ENCODE measurements at regions not wholly inside any gene's neighbourhood (a gene's known extent, or its start where the extent isn't known, plus 50 kb on each side); places are given as distances from the start of the nearest gene placed in this dataset.

DNA sequence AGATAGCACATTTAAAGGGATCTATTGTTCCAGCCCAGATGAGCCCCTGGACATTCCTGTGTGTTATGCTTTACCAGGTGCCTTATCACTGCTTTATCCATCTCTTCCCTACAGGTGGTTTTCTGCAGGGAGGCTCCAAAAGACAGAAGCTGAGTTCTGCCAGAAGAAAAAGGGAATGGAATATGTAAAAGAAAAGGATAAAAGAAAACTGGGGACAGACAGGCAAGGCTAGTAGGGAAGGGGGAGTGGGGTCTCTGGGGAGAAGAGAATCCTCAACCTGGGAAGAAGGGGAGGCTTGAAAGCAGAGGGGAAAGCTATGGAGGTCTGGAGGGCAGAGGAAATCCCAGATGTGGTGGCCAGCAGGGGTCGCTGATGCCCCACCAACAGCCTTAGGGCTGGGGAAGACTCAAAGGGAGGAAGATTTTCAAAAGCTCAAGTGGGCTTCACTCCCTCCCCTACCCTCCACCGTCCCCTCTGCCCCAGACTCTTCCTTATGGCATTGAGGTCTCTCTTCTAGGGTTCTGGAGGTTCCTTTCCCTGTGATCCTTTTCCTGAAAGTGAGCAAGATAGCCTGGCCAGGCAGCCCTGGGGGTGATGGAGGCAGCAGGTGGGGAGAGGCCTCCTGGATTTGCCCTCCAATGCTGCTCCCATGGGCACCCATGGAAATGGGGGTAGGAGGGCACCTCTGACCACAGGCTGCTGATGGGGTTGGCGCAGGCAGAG is 178.1 kb upstream of the PKDCC start:
- Histone ChIP-seq H2BK5ac (ENCODE audit: low read length) (peak overlapping the region; percentile 33), H2BK12ac (ENCODE audit: low read length) (peak overlapping the region; percentile 66), H4K8ac (ENCODE audit: low read depth, low read length) (no peak overlapping the region), H3K18ac (ENCODE audit: low read length) (peak overlapping the region; percentile 90), H3K27me3 (ENCODE audit: control insufficient read depth in 3 of 3, insufficient read depth in 3 of 3, low read depth in 1 of 3, low read length in 3 of 3) (peaks cover 0 to 3% (median 0%) of the 10 kb centered on the region in 3 experiments), H2AFZ (ENCODE audit: low read length) (peak overlapping the region; percentile 17), H3K23ac (ENCODE audit: low read depth, low read length, poor library complexity) (no peak overlapping the region), H3K9me3 (replicated peaks in 1 of 2; ENCODE audit: control insufficient read depth in 2 of 2, insufficient read depth in 1 of 2, low read depth in 1 of 2, low read length in 2 of 2) (no peaks in the 10 kb centered on the region), H3K14ac (ENCODE audit: low read length) (no peak overlapping the region), H3K4ac (ENCODE audit: low read length) (peak overlapping the region; percentile 70), H3K4me2 (ENCODE audit: insufficient read depth, low read length, poor library complexity, severe bottlenecking) (no peak overlapping the region), H3K79me1 (ENCODE audit: low read depth, low read length) (no peaks in the 10 kb centered on the region), H3K27ac (replicated peaks; ENCODE audit: low read length) (no peak overlapping the region), H3K4me1 (ENCODE audit: control insufficient read depth in 2 of 2, insufficient read depth in 1 of 2, low read depth in 1 of 2, low read length in 2 of 2) (peaks cover 15 to 16% of the 10 kb centered on the region in 2 donors), H3K9ac (ENCODE audit: low read depth, low read length, poor library complexity) (peak overlapping the region; percentile 36), H3K36me3 (replicated peaks in 1 of 2; ENCODE audit: control insufficient read depth in 2 of 2, insufficient read depth in 2 of 2, low read length in 2 of 2) (no peaks in the 10 kb centered on the region), H4K91ac (ENCODE audit: low read depth, low read length, poor library complexity) (peak overlapping the region; percentile 34), H2BK120ac (ENCODE audit: low read depth, low read length) (no peak overlapping the region), H2AK5ac (ENCODE audit: low read depth, low read length) (peak overlapping the region; percentile 86), H2BK15ac (ENCODE audit: low read length) (peak overlapping the region; percentile 81), H3K4me3 (ENCODE audit: low read length in 2 of 2) (no peak overlapping the region)
- no CpG with 5 or more reads among the region's 3 CpGs for WGBS, 2 donors (ENCODE audit: extremely low coverage in 2 of 2, insufficient read length in 2 of 2, insufficient replicate concordance in 1 of 2)
- peak; percentile 81 for DNase-seq (ENCODE audit: low spot score)

DNA sequence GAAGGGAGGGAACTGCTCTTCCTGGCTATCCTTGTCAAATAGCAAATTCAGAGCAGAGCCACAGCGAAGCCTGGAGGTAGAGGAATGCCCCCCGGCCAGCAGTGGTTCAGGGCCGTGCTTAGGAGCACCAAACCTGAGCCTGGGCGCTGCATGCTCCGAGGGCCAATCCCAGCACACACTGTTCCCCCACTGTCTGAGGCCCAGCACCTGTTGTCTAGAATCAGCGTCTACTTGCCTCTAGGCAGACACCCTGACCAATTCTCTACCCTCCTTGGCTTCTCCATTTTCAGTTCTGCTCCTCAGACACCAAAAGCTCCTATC is 177.6 kb upstream of the PKDCC start:
- H3K23ac ChIP-seq (ENCODE audit: low read depth, low read length, poor library complexity): no peak overlapping the region
- WGBS, 2 donors (ENCODE audit: extremely low coverage in 2 of 2, insufficient read length in 2 of 2, insufficient replicate concordance in 1 of 2): no CpG with 5 or more reads among the region's 6 CpGs

DNA sequence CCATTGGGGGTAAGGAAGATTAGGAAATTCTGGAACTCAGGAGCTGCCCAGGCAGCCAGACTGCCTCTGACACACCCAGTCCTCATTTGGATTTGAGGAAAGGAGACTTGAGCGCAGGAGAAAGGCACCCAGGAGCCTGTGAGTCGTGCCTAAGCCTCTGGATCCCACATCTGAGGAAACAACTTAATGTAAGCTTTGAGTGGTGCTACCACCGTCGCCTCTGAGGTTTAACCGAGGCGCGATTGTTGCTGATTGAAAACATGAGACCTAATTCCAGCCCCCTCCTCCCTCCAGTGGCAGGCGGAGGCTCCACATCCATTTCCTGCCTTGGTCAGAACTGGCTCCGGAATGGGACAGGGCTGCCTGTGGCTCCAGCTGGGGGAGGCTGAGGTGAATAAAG is 176.7 kb upstream of the PKDCC start:
- Histone ChIP-seq H3K27ac (replicated peaks; ENCODE audit: low read length) (no peak overlapping the region), H2AFZ (ENCODE audit: low read length) (no peak overlapping the region), H2BK5ac (ENCODE audit: low read length) (no peak overlapping the region), H3K36me3 (replicated peaks in 1 of 2; ENCODE audit: control insufficient read depth in 2 of 2, insufficient read depth in 2 of 2, low read length in 2 of 2) (no peaks in the 10 kb centered on the region), H3K18ac (ENCODE audit: low read length) (peak overlapping the region; percentile 80), H4K8ac (ENCODE audit: low read depth, low read length) (no peak overlapping the region), H2BK120ac (ENCODE audit: low read depth, low read length) (no peak overlapping the region), H4K91ac (ENCODE audit: low read depth, low read length, poor library complexity) (no peak overlapping the region), H3K4me3 (ENCODE audit: low read length in 2 of 2) (no peak overlapping the region), H3K79me1 (ENCODE audit: low read depth, low read length) (no peaks in the 10 kb centered on the region), H2BK12ac (ENCODE audit: low read length) (no peak overlapping the region), H2BK15ac (ENCODE audit: low read length) (no peak overlapping the region), H3K4ac (ENCODE audit: low read length) (no peak overlapping the region), H3K9me3 (replicated peaks in 1 of 2; ENCODE audit: control insufficient read depth in 2 of 2, insufficient read depth in 1 of 2, low read depth in 1 of 2, low read length in 2 of 2) (no peaks in the 10 kb centered on the region), H3K27me3 (ENCODE audit: control insufficient read depth in 3 of 3, insufficient read depth in 3 of 3, low read depth in 1 of 3, low read length in 3 of 3) (no peaks in the 10 kb centered on the region), H3K9ac (ENCODE audit: low read depth, low read length, poor library complexity) (no peak overlapping the region), H3K14ac (ENCODE audit: low read length) (no peak overlapping the region), H2AK5ac (ENCODE audit: low read depth, low read length) (peak overlapping the region; percentile 0), H3K23ac (ENCODE audit: low read depth, low read length, poor library complexity) (no peak overlapping the region), H3K4me2 (ENCODE audit: insufficient read depth, low read length, poor library complexity, severe bottlenecking) (no peak overlapping the region), H3K4me1 (ENCODE audit: control insufficient read depth in 2 of 2, insufficient read depth in 1 of 2, low read depth in 1 of 2, low read length in 2 of 2) (peaks cover 15 to 16% of the 10 kb centered on the region in 2 donors)
- DNase-seq (ENCODE audit: low spot score): no peak
- no CpG with 5 or more reads among the region's 9 CpGs for WGBS, 2 donors (ENCODE audit: extremely low coverage in 2 of 2, insufficient read length in 2 of 2, insufficient replicate concordance in 1 of 2)

More for the DNA sequence above, 177.6 kb upstream of the PKDCC start:
- Histone ChIP-seq H3K9me3 (replicated peaks in 1 of 2; ENCODE audit: control insufficient read depth in 2 of 2, insufficient read depth in 1 of 2, low read depth in 1 of 2, low read length in 2 of 2) (no peaks in the 10 kb centered on the region), H4K8ac (ENCODE audit: low read depth, low read length) (no peak overlapping the region), H3K14ac (ENCODE audit: low read length) (no peak overlapping the region), H2BK5ac (ENCODE audit: low read length) (peak overlapping the region; percentile 33), H2AK5ac (ENCODE audit: low read depth, low read length) (peak overlapping the region; percentile 86), H4K91ac (ENCODE audit: low read depth, low read length, poor library complexity) (peak overlapping the region; percentile 34), H2BK12ac (ENCODE audit: low read length) (peak overlapping the region; percentile 66), H2AFZ (ENCODE audit: low read length) (peak overlapping the region; percentile 17), H2BK120ac (ENCODE audit: low read depth, low read length) (no peak overlapping the region), H3K27ac (replicated peaks; ENCODE audit: low read length) (no peak overlapping the region), H3K9ac (ENCODE audit: low read depth, low read length, poor library complexity) (no peak overlapping the region), H3K27me3 (ENCODE audit: control insufficient read depth in 3 of 3, insufficient read depth in 3 of 3, low read depth in 1 of 3, low read length in 3 of 3) (peaks cover 0 to 2% (median 0%) of the 10 kb centered on the region in 3 experiments), H3K4me1 (ENCODE audit: control insufficient read depth in 2 of 2, insufficient read depth in 1 of 2, low read depth in 1 of 2, low read length in 2 of 2) (peaks cover 15 to 16% of the 10 kb centered on the region in 2 donors), H3K18ac (ENCODE audit: low read length) (peak overlapping the region; percentile 90), H3K4ac (ENCODE audit: low read length) (peak overlapping the region; percentile 70), H3K4me2 (ENCODE audit: insufficient read depth, low read length, poor library complexity, severe bottlenecking) (no peak overlapping the region), H3K79me1 (ENCODE audit: low read depth, low read length) (no peaks in the 10 kb centered on the region), H3K4me3 (ENCODE audit: low read length in 2 of 2) (no peak overlapping the region), H2BK15ac (ENCODE audit: low read length) (peak overlapping the region; percentile 81), H3K36me3 (replicated peaks in 1 of 2; ENCODE audit: control insufficient read depth in 2 of 2, insufficient read depth in 2 of 2, low read length in 2 of 2) (no peaks in the 10 kb centered on the region)
- no peak for DNase-seq (ENCODE audit: low spot score)

DNA sequence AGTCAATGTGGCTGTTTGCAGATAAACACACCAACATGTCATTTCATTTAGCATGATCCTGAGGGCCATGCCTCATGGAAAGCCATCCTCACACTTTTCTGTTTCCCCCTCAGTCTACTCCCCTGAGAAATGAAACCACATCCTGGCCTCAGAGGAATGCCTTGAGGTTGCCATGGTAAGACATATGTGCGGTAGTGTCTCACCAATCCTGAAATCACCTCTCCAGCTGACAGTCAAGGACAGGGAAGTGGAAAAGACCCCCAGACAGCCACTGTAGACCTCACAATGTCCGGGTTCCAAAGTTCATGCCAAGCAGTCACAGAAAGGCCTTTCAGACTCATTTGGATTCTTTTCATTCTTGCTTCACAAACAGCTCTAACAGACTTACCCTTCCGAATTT is 175.2 kb upstream of the PKDCC start:
- Histone ChIP-seq H2BK5ac (ENCODE audit: low read length) (no peak overlapping the region), H3K27me3 (ENCODE audit: control insufficient read depth in 3 of 3, insufficient read depth in 3 of 3, low read depth in 1 of 3, low read length in 3 of 3) (no peaks in the 10 kb centered on the region), H3K4me3 (ENCODE audit: low read length in 2 of 2) (no peak overlapping the region), H3K18ac (ENCODE audit: low read length) (no peak overlapping the region), H3K36me3 (replicated peaks in 1 of 2; ENCODE audit: control insufficient read depth in 2 of 2, insufficient read depth in 2 of 2, low read length in 2 of 2) (no peaks in the 10 kb centered on the region), H3K23ac (ENCODE audit: low read depth, low read length, poor library complexity) (no peak overlapping the region), H3K4me2 (ENCODE audit: insufficient read depth, low read length, poor library complexity, severe bottlenecking) (no peak overlapping the region), H4K8ac (ENCODE audit: low read depth, low read length) (no peak overlapping the region), H2BK15ac (ENCODE audit: low read length) (no peak overlapping the region), H3K27ac (replicated peaks; ENCODE audit: low read length) (no peak overlapping the region), H3K14ac (ENCODE audit: low read length) (no peak overlapping the region), H2BK12ac (ENCODE audit: low read length) (no peak overlapping the region), H3K9me3 (replicated peaks in 1 of 2; ENCODE audit: control insufficient read depth in 2 of 2, insufficient read depth in 1 of 2, low read depth in 1 of 2, low read length in 2 of 2) (no peaks in the 10 kb centered on the region), H2BK120ac (ENCODE audit: low read depth, low read length) (no peak overlapping the region), H3K9ac (ENCODE audit: low read depth, low read length, poor library complexity) (no peak overlapping the region), H2AK5ac (ENCODE audit: low read depth, low read length) (no peak overlapping the region), H3K4me1 (ENCODE audit: control insufficient read depth in 2 of 2, insufficient read depth in 1 of 2, low read depth in 1 of 2, low read length in 2 of 2) (peaks cover 13 to 15% of the 10 kb centered on the region in 2 donors), H4K91ac (ENCODE audit: low read depth, low read length, poor library complexity) (no peak overlapping the region), H3K4ac (ENCODE audit: low read length) (no peak overlapping the region), H3K79me1 (ENCODE audit: low read depth, low read length) (no peaks in the 10 kb centered on the region), H2AFZ (ENCODE audit: low read length) (no peak overlapping the region)
- no peak for DNase-seq (ENCODE audit: low spot score)
- WGBS, 2 donors (ENCODE audit: extremely low coverage in 2 of 2, insufficient read length in 2 of 2, insufficient replicate concordance in 1 of 2): no CpG with 5 or more reads among the region's 3 CpGs
